GM19239 (cell line): ENCODE measurements at regions not wholly inside any gene's neighbourhood (a gene's known extent, or its start where the extent isn't known, plus 50 kb on each side); places are given as distances from the start of the nearest gene placed in this dataset.
"Not testable (repeated sequence)": the region's sequence is repeated elsewhere in the genome, so short reads cannot be mapped to it uniquely, and the experiment has no call there.

Experiments used
- DNase-seq: peaks from one replicate; pipeline ENCODE4 v3.0.0; 2011; ENCODE audit warnings: low spot score; ENCODE audit not compliant: insufficient read length
- FAIRE-seq: peaks from 2 replicates; lab custom pipeline; 2011; peaks lifted over from hg19 to GRCh38; lab: Jason Lieb, UNC

GRCh38 chr5:106545325-106545724, 1125.4 kb downstream of the EFNA5 start:
- DNase-seq (no peak), FAIRE-seq (no peak)

DNA sequence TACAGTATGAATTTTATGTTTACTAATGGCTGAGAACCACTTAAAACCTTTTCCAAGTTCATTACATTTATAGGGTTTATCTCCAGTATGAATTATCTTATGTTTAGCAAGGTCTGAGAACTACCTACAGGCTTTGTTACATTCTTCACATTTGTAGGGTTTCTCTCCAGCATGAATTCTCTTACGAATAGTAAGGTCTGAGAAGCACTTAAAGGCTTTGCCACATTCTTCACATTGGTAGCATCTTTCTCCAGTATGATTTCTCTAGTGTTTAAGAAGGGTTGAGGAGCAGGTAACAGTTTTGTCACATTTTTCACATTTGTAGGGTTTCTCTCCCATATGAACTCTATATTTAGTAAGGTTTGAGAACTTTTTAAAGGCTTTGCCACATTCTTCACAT, 1127.4 kb downstream of the EFNA5 start:
- no peak for FAIRE-seq
- DNase-seq: no peak

GRCh38 chr5:106530150-106530549, 1140.6 kb downstream of the EFNA5 start:
- FAIRE-seq: no peak
- no peak for DNase-seq

DNA sequence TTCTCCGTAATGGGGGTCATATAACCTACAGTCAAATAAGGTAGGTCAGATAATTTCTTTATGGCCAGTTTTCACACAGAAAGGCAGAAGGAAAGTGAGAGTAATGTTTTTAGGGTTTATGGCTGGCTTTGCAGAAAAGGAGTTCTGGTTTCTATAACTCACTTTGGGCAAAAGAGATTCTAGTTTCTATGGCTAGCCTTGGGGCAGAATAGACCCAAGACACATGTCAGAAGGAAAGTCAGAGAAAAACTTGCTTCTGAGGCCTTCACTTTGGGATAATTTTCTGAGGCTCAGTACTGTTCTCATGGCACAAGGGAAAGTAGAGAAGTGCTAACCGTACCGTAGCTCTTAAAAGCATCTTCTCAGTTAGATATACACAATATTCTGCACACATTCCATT, 1145.3 kb downstream of the EFNA5 start:
- FAIRE-seq (no peak), DNase-seq (no peak)

DNA sequence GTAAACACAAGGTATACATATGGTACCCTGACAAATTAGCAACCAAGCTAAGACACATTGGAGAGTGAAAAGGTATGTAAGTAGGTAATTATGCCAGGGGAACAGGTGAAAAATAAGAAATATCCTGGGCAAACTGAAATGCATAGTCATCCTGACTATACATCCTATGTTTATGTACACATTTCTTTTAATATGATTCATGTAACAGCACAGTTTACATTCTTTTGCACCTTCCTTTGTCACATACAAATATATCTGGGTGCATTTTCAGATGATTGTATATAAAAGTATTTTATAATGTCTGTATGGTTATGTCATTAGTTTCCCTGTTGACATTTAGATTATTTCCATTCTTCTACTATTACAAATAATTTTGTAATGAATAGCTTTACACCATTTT, 1146.9 kb downstream of the EFNA5 start:
- FAIRE-seq: no peak

GRCh38 chr5:106522296-106522695, 1148.4 kb downstream of the EFNA5 start:
- DNase-seq (no peak), FAIRE-seq (no peak)

More for the DNA sequence above, 1146.9 kb downstream of the EFNA5 start:
- DNase-seq: no peak

- FAIRE-seq: no peak
Observed at GRCh38 chr5:106521701-106522100, 1149.0 kb downstream of the EFNA5 start.

GRCh38 chr5:106510321-106510720, 1160.4 kb downstream of the EFNA5 start:
- DNase-seq (no peak), FAIRE-seq (no peak)

More at GRCh38 chr5:106521701-106522100, 1149.0 kb downstream of the EFNA5 start:
- no peak for DNase-seq

DNA sequence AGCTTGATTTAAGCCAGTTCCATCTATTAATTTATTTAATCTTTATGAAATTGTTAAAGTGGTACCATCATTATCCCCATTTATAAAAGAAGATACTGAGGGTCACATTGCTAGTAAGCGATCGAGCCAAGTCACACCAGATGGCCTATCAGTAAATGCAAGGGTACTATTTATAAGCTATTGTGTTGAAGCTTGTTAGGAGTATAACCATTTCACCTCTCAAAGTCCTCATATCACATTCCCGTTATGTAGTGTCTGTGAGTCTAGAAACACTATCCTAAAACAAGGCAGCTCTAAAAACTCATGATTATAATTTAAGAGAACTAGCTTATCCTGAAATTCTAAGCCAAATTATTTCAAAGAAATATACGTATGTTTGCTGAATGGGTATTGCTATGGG, 1161.8 kb downstream of the EFNA5 start:
- FAIRE-seq: no peak

GRCh38 chr5:106493910-106494309, 1176.8 kb downstream of the EFNA5 start:
- DNase-seq (no peak), FAIRE-seq (no peak)

More for the DNA sequence above, 1161.8 kb downstream of the EFNA5 start:
- DNase-seq: no peak

- FAIRE-seq (no peak), DNase-seq (no peak)
Observed at GRCh38 chr5:106489004-106489403, 1181.7 kb downstream of the EFNA5 start.

- FAIRE-seq (no peak), DNase-seq (no peak)
Observed at GRCh38 chr5:106488407-106488806, 1182.3 kb downstream of the EFNA5 start.

GRCh38 chr5:106481374-106481773, 1189.4 kb downstream of the EFNA5 start:
- DNase-seq: no peak
- no peak for FAIRE-seq

GRCh38 chr5:106476630-106477029, 1194.1 kb downstream of the EFNA5 start:
- FAIRE-seq: no peak
- no peak for DNase-seq

- no peak for DNase-seq
- FAIRE-seq: no peak
Observed at GRCh38 chr5:106474066-106474465, 1196.7 kb downstream of the EFNA5 start.

DNA sequence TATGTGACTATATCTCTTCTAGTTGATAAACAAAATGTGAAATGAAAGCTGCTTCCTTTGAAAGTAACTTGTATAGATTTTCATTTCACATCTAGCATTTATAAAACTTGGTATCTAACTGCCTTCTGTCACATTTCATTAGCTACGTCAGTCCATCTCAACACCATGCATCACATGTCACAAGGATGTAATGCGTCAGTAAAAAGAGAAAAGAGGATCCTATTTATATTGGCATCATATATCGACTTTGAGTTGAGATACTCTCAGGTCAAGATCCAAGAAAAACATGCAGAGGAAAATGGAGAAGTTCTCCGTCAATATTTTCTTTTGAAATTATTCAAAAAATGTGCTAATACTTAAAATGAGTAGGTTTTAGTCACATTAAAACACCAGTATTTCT, 1211.2 kb downstream of the EFNA5 start:
- no peak for DNase-seq
- no peak for FAIRE-seq

- no peak for FAIRE-seq
- DNase-seq: no peak
Observed at GRCh38 chr5:106454651-106455415, 1215.9 kb downstream of the EFNA5 start.

GRCh38 chr5:106454050-106454449, 1216.7 kb downstream of the EFNA5 start:
- FAIRE-seq (no peak), DNase-seq (no peak)

- no peak for FAIRE-seq
- DNase-seq: no peak
Observed at GRCh38 chr5:106451998-106452397, 1218.7 kb downstream of the EFNA5 start.

DNA sequence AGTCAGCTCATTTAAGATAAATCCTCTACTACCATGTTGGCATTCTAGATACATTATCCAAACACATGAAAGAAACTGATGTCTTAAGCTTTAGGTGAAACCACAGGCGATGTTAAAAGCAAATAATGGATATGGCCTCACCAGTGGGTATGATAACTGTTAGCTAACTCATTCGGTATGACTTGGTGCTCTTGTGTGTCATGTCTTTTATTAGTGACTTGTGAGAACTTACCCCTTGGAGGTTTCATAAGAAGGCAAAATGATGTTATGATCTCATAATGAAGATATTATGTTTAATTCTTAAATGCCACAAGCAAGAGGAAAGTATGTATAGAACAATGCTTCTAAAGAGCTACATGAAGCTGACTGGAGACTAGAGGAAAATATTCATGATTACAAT, 1227.0 kb downstream of the EFNA5 start:
- FAIRE-seq (no peak), DNase-seq (no peak)

- DNase-seq (no peak), FAIRE-seq (peak; percentile 52)
Observed at GRCh38 chr5:106435185-106435584, 1235.6 kb downstream of the EFNA5 start.

DNA sequence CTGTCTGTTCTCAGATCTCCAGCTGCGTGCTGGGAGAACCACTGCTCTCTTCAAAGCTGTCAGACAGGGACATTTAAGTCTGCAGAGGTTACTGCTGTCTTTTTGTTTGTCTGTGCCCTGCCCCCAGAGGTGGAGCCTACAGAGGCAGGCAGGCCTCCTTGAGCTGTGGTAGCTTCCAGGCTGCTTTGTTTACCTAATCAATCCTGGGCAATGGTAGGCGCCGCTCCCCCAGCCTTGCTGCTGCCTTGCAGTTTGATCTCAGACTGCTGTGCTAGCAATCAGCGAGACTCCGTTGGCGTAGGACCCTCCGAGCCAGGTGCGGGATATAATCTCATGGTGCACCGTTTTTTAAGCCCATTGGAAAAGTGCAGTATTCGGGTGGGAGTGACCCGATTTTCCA, 1240.0 kb downstream of the EFNA5 start:
- FAIRE-seq: not testable (repeated sequence)

More for the DNA sequence above, 1240.0 kb downstream of the EFNA5 start:
- not testable (repeated sequence) for DNase-seq
